ENCODE measurements at regions not wholly inside any gene's neighbourhood (a gene's known extent, or its start where the extent isn't known, plus 50 kb on each side); places are given as distances from the start of the nearest gene placed in this dataset.

GRCh38 chr14:71651228-71651627, 281.0 kb upstream of the RGS6 start:
- no peak for DNase-seq

GRCh38 chr14:71652368-71652767, 279.9 kb upstream of the RGS6 start:
- DNase-seq, result no peak

GRCh38 chr14:71654810-71655209, 277.4 kb upstream of the RGS6 start:
- DNase-seq, result no peak

- DNase-seq, result no peak
Measured at GRCh38 chr14:71658261-71658860, 273.9 kb upstream of the RGS6 start.

GRCh38 chr14:71659159-71659558, 273.1 kb upstream of the RGS6 start:
- DNase-seq, result no peak

- DNase-seq, result no peak
Measured at GRCh38 chr14:71661441-71661840, 270.8 kb upstream of the RGS6 start.

GRCh38 chr14:71662291-71662790, 269.9 kb upstream of the RGS6 start:
- no peak for DNase-seq

- no peak for DNase-seq
Measured at GRCh38 chr14:71665157-71665556, 267.1 kb upstream of the RGS6 start.

- no peak for DNase-seq
Measured at GRCh38 chr14:71665781-71666180, 266.4 kb upstream of the RGS6 start.

- DNase-seq, result no peak
Measured at GRCh38 chr14:71666571-71667145, 265.6 kb upstream of the RGS6 start.

GRCh38 chr14:71668186-71668912, 263.9 kb upstream of the RGS6 start:
- DNase-seq, result no peak

GRCh38 chr14:71672596-71672995, 259.6 kb upstream of the RGS6 start:
- DNase-seq, result no peak

GRCh38 chr14:71675126-71675899, 256.9 kb upstream of the RGS6 start:
- no peak for DNase-seq

- DNase-seq, result no peak
Measured at GRCh38 chr14:71675900-71676287, 256.3 kb upstream of the RGS6 start.

GRCh38 chr14:71680736-71681387, 251.4 kb upstream of the RGS6 start:
- DNase-seq, result no peak

- DNase-seq, result no peak
Measured at GRCh38 chr14:71682337-71682736, 249.9 kb upstream of the RGS6 start.

GRCh38 chr14:71684323-71684722, 247.9 kb upstream of the RGS6 start:
- DNase-seq, result no peak

- DNase-seq, result no peak
Measured at GRCh38 chr14:71686677-71687076, 245.6 kb upstream of the RGS6 start.

GRCh38 chr14:71687166-71687831, 244.9 kb upstream of the RGS6 start:
- no peak for DNase-seq

GRCh38 chr14:71688576-71688975, 243.7 kb upstream of the RGS6 start:
- DNase-seq, result no peak

GRCh38 chr14:71690478-71690877, 241.8 kb upstream of the RGS6 start:
- no peak for DNase-seq

GRCh38 chr14:71692496-71692895, 239.7 kb upstream of the RGS6 start:
- DNase-seq, result peak; percentile 21

All from DMS79 treated with DMSO at 0.1 percent for 48 hours (cell line).